ENCODE measurements at regions not wholly inside any gene's neighbourhood (a gene's known extent, or its start where the extent isn't known, plus 50 kb on each side); places are given as distances from the start of the nearest gene placed in this dataset.

DNA sequence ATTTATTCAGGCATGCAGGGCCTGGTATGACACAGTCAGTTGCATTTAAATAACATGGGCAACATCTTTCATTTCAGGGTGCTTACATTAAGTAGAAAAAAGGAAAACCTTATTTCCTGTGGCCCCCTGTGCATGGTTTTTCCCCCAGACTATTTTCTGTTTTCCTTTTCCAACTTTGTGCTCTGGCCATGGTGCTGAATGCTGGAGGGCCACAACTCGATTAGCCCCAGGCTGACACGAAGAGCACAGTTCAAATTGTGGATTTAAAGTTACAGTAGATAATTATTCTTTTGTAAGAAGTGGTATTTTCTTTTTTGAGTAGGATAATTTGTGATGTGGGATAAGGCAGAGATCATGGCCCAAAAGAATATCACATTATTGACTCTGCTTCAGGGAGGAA is 332.0 kb downstream of the HAO1 start:
- TF ChIP-seq, protein P1, sequence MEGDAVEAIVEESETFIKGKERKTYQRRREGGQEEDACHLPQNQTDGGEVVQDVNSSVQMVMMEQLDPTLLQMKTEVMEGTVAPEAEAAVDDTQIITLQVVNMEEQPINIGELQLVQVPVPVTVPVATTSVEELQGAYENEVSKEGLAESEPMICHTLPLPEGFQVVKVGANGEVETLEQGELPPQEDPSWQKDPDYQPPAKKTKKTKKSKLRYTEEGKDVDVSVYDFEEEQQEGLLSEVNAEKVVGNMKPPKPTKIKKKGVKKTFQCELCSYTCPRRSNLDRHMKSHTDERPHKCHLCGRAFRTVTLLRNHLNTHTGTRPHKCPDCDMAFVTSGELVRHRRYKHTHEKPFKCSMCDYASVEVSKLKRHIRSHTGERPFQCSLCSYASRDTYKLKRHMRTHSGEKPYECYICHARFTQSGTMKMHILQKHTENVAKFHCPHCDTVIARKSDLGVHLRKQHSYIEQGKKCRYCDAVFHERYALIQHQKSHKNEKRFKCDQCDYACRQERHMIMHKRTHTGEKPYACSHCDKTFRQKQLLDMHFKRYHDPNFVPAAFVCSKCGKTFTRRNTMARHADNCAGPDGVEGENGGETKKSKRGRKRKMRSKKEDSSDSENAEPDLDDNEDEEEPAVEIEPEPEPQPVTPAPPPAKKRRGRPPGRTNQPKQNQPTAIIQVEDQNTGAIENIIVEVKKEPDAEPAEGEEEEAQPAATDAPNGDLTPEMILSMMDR (conservative IDR thresholded peaks at IDR 0.05; ENCODE audit: low read depth, low read length), result no peak
- TF ChIP-seq POLR2A (IDR thresholded peaks at IDR 0.05; ENCODE audit: low read depth, low read length), result no peak
- TF ChIP-seq RFX5 (IDR thresholded peaks at IDR 0.05; ENCODE audit: low read depth, low read length), result no peak
- TF ChIP-seq, protein P2, sequence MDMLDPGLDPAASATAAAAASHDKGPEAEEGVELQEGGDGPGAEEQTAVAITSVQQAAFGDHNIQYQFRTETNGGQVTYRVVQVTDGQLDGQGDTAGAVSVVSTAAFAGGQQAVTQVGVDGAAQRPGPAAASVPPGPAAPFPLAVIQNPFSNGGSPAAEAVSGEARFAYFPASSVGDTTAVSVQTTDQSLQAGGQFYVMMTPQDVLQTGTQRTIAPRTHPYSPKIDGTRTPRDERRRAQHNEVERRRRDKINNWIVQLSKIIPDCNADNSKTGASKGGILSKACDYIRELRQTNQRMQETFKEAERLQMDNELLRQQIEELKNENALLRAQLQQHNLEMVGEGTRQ (IDR thresholded peaks at IDR 0.05; ENCODE audit: low read depth, low read length), result no peak
- TF ChIP-seq CEBPB (IDR thresholded peaks at IDR 0.05; ENCODE audit: low read depth, low read length), result no peak
- TF ChIP-seq RCOR1 (IDR thresholded peaks at IDR 0.05; ENCODE audit: insufficient replicate concordance, low read length), result no peak
- no peak for TF ChIP-seq RAD21 (IDR thresholded peaks at IDR 0.05; ENCODE audit: low read length)
- TF ChIP-seq SMC3 (IDR thresholded peaks at IDR 0.05; ENCODE audit: low read depth, low read length), result no peak
- no peak for TF ChIP-seq MAFK (IDR thresholded peaks at IDR 0.05; ENCODE audit: low read depth, low read length)
